HT1080 (cell line): ENCODE measurements at regions not wholly inside any gene's neighbourhood (a gene's known extent, or its start where the extent isn't known, plus 50 kb on each side); places are given as distances from the start of the nearest gene placed in this dataset.
"Not testable (repeated sequence)": the region's sequence is repeated elsewhere in the genome, so short reads cannot be mapped to it uniquely, and the experiment has no call there.

ENCODE experiments used
- DNase-seq: peaks from one replicate; pipeline ENCODE4 v3.0.0-alpha.2; 2015; ENCODE audit warnings: low read depth

- not testable (repeated sequence) for DNase-seq
Measured at GRCh38 chr6:180091-180694, 112.1 kb upstream of the DUSP22 start.

GRCh38 chr6:181049-181654, 111.1 kb upstream of the DUSP22 start:
- DNase-seq = no peak

- no peak for DNase-seq
Measured at GRCh38 chr6:183668-184067, 108.6 kb upstream of the DUSP22 start.

GRCh38 chr6:184161-184700, 108.1 kb upstream of the DUSP22 start:
- DNase-seq = no peak

- DNase-seq = no peak
Measured at GRCh38 chr6:186340-186965, 105.8 kb upstream of the DUSP22 start.

GRCh38 chr6:187210-187861, 105.0 kb upstream of the DUSP22 start:
- no peak for DNase-seq

DNA sequence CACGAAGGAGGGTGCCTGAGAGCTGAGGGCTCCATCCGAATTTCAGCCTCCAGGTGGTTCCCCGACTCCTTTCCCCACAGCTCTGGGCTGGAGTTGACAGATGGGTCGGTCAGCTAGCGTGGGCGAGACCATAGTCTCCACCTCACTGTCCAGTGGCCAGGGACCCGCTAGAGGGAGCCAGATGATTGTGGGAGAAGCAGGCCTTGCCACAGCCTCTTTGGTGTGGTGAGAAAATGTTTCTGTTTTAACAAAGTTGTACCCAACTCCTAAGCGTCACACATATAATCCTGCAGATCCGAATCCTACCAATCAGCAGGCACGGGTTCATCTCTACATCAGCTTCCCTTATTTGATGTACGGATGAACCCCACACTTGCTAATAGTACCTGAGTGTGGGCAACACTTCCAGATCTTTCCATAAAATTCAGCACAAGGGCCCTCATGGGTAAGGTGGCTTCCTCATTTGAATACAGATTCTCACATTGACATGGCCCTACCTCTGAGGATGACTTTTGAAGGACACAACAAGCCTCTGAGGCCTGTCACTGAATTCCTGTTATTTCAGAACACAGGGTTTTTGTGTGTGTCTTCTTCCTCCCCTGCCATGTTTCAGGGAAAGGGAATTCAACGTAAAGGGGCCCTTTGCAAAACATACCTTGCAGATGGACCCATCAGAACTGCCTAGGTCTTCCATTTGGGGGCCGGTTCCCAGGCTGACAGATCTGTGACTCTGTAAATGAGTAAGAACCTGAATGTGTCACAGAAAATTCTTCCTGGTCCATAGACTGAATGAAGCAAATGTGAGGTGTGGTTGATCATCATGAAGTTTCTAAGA, 103.2 kb upstream of the DUSP22 start:
- peak; percentile 87 for DNase-seq

- DNase-seq = no peak
Measured at GRCh38 chr6:189676-190075, 102.6 kb upstream of the DUSP22 start.

GRCh38 chr6:190596-191395, 101.5 kb upstream of the DUSP22 start:
- no peak for DNase-seq

DNA sequence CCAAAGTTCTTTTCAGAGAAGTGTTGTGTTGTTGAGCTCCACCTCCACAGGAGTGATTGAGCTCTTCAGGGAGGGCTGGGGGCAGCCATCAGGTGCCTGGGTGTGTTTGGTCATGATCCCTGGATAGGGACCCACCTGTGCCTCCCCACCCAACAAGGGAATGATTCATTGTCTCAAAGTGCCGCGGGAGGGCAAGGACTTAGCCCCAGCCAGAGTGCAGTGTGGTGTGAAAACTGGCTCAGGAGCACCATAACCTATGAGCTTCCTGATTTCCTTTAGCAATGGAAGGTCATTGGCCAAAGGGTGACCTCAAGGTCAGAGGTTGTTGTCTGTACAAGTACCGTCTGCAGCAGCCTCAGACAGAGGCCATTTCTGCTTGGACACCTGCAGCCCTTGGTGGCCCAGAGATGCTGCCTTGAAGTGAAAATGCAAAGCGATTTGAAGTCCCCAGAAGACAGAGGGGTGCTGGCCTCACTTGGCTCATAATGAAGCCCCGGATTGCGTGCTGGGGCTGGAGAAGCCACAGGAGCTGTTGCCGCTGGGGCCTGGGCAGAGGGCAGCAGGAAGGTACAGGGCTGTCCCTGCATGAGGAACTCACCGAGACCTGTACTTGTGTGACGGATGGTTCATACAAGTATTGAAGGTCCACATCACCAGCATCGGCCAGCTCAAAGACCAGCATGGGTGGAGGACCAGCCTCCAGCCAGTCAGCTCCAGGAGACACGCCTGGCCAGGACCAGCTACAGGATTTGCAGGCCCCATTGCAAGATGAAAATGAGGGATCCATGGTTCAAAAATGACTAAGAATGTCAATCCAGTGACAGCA, 100.6 kb upstream of the DUSP22 start:
- DNase-seq = no peak

- DNase-seq = no peak
Measured at GRCh38 chr6:192313-192664, 100.0 kb upstream of the DUSP22 start.

DNA sequence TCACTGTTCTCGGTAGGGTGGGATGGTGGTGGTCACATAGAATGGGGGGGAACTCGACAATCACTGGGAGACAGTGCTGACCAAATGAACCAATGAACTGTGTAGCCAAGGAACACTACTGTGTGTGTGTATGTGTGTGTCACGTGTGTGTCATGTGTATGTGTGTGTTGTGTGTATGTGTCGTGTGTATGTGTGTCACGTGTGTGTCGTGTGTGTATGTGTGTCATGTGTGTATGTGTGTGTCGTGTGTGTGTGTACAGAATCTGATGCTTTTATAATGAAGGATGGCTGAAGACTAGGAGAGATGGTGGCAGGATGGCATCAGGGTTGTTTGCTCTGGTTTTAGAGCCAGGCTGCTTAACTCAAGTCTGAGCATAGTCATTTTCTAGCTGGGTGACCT, 99.1 kb upstream of the DUSP22 start:
- no peak for DNase-seq

DNA sequence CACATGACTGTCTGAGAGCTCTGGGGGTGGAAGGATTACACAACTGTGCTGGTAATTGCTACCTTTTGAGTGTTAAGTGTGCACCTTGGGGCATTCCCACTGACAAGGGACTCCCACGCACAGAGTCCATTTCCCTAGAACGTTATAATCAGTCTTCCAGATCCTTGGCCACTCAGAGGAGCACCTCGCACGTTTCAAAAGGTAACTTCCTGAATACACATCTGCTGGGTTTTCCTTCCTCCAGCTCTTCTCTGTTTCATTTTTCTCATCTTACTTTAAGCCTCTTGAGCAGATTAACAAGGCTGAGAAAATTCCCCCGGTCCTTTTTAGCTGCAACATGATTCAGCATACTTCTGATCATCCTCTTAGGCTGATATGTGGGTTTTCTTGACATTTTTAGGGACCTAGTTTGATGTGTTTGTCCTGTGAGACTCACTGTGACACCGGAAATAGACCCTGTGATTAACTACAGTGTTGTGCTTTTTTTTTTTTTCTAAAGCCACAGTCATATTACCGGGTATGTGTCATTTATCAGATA, 98.4 kb upstream of the DUSP22 start:
- no peak for DNase-seq

DNA sequence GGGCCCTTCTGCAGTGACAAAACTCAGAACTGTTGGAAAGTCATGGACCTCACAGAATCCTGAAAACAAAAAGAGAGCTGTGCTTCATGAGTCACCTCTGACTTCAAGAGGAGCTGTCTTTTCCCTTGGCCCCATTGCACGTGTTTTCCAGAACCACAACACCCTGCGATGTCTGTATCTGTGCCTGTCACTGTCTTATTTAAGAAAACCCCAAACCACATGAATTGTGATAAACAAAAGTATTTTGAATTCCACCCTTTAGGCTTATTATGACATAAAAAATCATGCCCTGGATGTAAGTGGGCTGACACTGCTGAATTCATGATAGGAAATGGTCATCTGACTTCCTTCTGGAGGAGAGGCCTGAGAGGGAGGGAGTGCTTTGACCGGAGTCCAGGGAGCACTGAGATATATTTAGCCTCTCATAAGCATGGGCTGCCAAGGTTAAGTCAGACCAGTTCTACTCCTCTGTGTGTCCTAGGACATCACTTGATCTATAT, 96.4 kb upstream of the DUSP22 start:
- DNase-seq = peak; percentile 58

DNA sequence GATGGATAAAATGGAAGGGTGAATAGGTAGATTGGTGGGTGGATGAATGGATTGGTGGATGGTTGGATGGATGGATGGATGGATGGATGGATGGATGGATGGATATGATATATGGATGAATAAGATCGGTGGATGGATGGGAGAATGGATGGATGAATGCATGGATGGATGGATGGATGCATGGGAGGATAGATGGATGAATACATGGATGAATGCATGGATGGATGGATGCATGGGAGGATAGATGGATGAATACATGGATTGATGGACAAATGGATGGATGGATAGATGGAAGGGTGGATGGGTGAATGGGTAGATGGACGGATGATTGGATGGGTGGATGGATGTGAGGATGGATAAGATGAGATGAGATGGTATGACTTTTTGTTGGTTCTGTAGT, 95.7 kb upstream of the DUSP22 start:
- DNase-seq = no peak

GRCh38 chr6:203661-204060, 88.6 kb upstream of the DUSP22 start:
- DNase-seq = no peak

- DNase-seq = no peak
Measured at GRCh38 chr6:206264-206663, 86.0 kb upstream of the DUSP22 start.

DNA sequence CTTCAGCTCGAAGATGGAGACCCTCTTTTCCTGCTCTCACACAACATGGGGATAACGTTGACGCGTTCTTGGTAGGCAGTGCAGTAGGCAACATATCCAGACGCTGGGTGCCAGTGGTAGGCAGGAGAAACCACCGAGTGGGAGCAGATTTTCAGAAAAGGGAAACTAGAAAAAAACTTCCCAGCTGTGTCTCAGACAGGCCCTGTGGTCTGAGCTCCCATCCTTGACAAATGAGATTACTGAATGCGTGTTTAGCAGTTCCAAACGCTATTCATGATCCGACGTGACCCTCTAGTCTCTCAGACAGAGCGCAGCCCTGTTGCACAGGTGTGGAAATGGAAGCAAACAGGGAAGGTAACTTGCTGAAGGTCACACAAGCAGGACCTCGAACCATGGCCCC, 83.9 kb upstream of the DUSP22 start:
- DNase-seq = no peak

DNA sequence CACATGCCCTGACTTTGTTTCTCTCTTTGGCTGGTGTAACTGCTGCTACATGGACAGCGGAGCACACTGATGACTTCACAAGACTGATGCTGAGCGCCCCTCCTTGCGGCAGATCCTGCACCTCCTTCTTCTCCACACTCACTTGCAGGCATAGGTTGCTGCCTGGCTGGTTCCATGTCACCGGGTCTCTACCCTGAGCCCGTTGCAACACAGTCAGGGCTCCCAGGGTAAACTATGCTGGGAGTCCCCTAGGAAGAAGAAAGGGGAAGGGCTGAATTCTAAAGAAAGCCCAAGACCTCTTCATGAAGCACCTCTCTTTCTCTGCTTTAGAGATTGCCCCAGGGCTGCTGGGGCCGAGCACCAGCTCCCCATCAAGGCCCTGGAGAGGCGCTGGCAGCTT, 83.3 kb upstream of the DUSP22 start:
- no peak for DNase-seq
